ENCODE measurements at regions not wholly inside any gene's neighbourhood (a gene's known extent, or its start where the extent isn't known, plus 50 kb on each side); places are given as distances from the start of the nearest gene placed in this dataset.

DNA sequence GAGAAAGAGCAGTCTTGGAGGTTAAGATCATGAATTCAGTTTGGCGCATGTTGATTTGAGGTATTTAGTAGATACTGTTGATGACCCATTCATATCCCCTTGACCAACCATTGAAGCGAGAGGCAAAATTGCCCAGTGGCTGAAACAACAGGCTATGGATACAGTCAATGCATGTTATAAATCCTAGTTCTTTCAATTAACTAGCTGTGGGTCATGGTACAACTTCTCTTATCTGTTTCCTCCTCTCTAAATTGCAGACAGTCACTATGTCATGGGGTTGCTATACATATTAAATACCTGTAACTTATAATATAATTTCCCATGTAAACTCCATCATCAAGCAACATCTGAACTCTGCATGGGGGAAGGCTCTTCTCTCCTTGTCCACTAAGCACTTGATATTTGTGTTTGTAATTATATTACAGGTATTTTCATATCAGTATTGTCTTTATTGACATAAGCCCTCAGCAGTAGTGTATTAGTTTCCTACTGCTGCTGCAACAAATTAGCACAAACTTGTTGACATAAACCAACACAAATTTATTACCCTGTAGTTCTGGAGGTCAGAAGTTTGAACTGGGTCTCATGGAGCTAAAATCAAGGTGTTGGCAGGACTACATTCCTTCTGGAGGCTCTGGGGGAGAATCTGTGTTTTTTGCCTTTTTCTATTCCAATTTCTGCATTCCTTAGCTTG, 61.7 kb upstream of the ACTR3 start:
- intact Hi-C loops (cut with micrococcal nuclease; ENCODE audit: unreplicated experiment) (no loop called here), in situ Hi-C loops (cut with HindIII; ENCODE audit: extremely low pct_ligation_motif_present, low pct_unique_long_range_greater_than_20kb) (no loop called here)
- FAIRE-seq: no peak
- DNase-seq (ENCODE audit: low spot score): no peak
- Histone ChIP-seq H3K4me3 (replicated peaks in 1 of 3; ENCODE audit: insufficient read depth in 1 of 3, low read depth in 2 of 3, low read length in 3 of 3) (no peak overlapping the region), H3K9ac (ENCODE audit: insufficient read depth, low read depth, low read length) (no peak overlapping the region), H3K79me2 (ENCODE audit: insufficient read depth, low read length) (no peaks in the 10 kb centered on the region), H4K20me1 (ENCODE audit: insufficient read depth, low read length) (no peaks in the 10 kb centered on the region), H3K9me3 (ENCODE audit: low read length) (no peaks in the 10 kb centered on the region), H2AFZ (ENCODE audit: low read length) (no peak overlapping the region), H3K27ac (ENCODE audit: extremely low read length, insufficient read depth, low read length) (no peak overlapping the region), H3K4me2 (ENCODE audit: low read depth, low read length) (no peak overlapping the region), H3K4me1 (ENCODE audit: insufficient read depth, low read length) (peaks cover 10% of the 10 kb centered on the region; the same call in 1 of the 2 replicates), H3K27me3 (ENCODE audit: control insufficient read depth in 1 of 2, insufficient read depth in 2 of 2, low read length in 2 of 2) (no peaks in the 10 kb centered on the region), H3K36me3 (replicated peaks in 1 of 2; ENCODE audit: control insufficient read depth in 1 of 2, insufficient read depth in 2 of 2, low read length in 2 of 2) (no peaks in the 10 kb centered on the region)
- ATAC-seq: no peak
- POLR2A ChIA-PET: no interaction called here
- no TSS peak for BruUV-seq (replicated peaks)
- CTCF ChIA-PET (ENCODE audit: low intra/inter-chr PET ratio, low total read pairs): no interaction called here
- TF ChIP-seq CENPT (CRISPR knock-in tag; IDR thresholded peaks at IDR 0.05; ENCODE audit: low read depth) (no peak), SPEN (CRISPR knock-in tag; IDR thresholded peaks at IDR 0.05; ENCODE audit: low read depth) (no peak), FOXA1 (IDR thresholded peaks at IDR 0.05) (0 out of 2 replicates have a peak, but pooled peaks have one; percentile 30), FOXA1 (CRISPR knock-in tag; IDR thresholded peaks at IDR 0.05) (no peak), FUBP1 (CRISPR knock-in tag; IDR thresholded peaks at IDR 0.05; ENCODE audit: borderline replicate concordance) (no peak), ZNF12 (CRISPR knock-in tag; IDR thresholded peaks at IDR 0.05) (peak; percentile 98), NCOA5 (CRISPR knock-in tag; IDR thresholded peaks at IDR 0.05) (no peak), ZNF431 (CRISPR knock-in tag; IDR thresholded peaks at IDR 0.05; ENCODE audit: borderline replicate concordance, low read depth) (no peak)
- WGBS (ENCODE audit: low lambda C conversion rate): 88% methylated on average over 2 of the region's 2 CpGs
